IMR-90 (cell line): ENCODE measurements at regions not wholly inside any gene's neighbourhood (a gene's known extent, or its start where the extent isn't known, plus 50 kb on each side); places are given as distances from the start of the nearest gene placed in this dataset.

Source experiments
- ATAC-seq: fragments of 200-7000 bp; cut with Tn5 transposase; 2 replicates; pipeline ENCODE4 v1.9.1; 2020; ENCODE audit warnings: low read depth, mild to moderate bottlenecking, moderate library complexity
- BruUV-seq: library from RNA; stranded (reverse); fragments of 400-500 nt; replicated peaks from 2 replicates; lab custom pipeline; 2021; lab: Mats Ljungman, UMichigan
- CTCF ChIA-PET: fragments of 300-600 bp; formaldehyde crosslinking; extraction: SDS; loops from one replicate; lab custom pipeline; 2021; ENCODE audit warnings: antibody characterized with exemption; lab: Yijun Ruan, JAX
- POLR2A ChIA-PET: fragments of 300-600 bp; sonication (Branson Sonifier 250); formaldehyde crosslinking; loops from one replicate; lab custom pipeline; 2022; ENCODE audit warnings: antibody characterized with exemption; ENCODE audit not compliant: unreplicated experiment; lab: Charles Lee
- DNase-seq: peaks from one replicate; pipeline ENCODE4 v3.0.0; 2013
- H2AFZ ChIP-seq: replicated peaks from 2 replicates; pipeline ENCODE3; 2013; ENCODE audit warnings: low read length, mild to moderate bottlenecking; ENCODE audit not compliant: poor library complexity
- H2AK5ac ChIP-seq: 2 replicates; pipeline ENCODE4 v1.6.1; 2013; ENCODE audit warnings: low read depth, low read length, inconsistent platforms
- H2AK9ac ChIP-seq: replicated peaks from 2 replicates; pipeline ENCODE3; 2013; ENCODE audit warnings: mild to moderate bottlenecking, low read depth, low read length, moderate library complexity; ENCODE audit not compliant: poor library complexity
- H2BK120ac ChIP-seq: 2 replicates; pipeline ENCODE4 v1.6.1; 2013; ENCODE audit warnings: low read depth, low read length, inconsistent platforms
- H2BK15ac ChIP-seq: 3 replicates; pipeline ENCODE4 v1.6.1; 2013; ENCODE audit warnings: low read depth, low read length, inconsistent platforms
- H2BK20ac ChIP-seq: 2 replicates; pipeline ENCODE4 v1.6.1; 2013; ENCODE audit warnings: low read depth, mild to moderate bottlenecking, inconsistent platforms, low read length, moderate library complexity
- H2BK5ac ChIP-seq: 2 replicates; pipeline ENCODE4 v1.6.1; 2013; ENCODE audit warnings: mild to moderate bottlenecking, low read depth, low read length, inconsistent platforms; ENCODE audit not compliant: poor library complexity, severe bottlenecking
- H3K14ac ChIP-seq: replicated peaks from 2 replicates; pipeline ENCODE4 v1.6.1; 2013; ENCODE audit warnings: low read depth, low read length, inconsistent platforms
- H3K18ac ChIP-seq: 2 replicates; pipeline ENCODE4 v1.6.1; 2013; ENCODE audit warnings: low read depth, low read length, control low read depth
- H3K23ac ChIP-seq: 2 replicates; pipeline ENCODE4 v1.6.1; 2013; ENCODE audit warnings: low read depth, low read length, inconsistent platforms
- H3K27ac ChIP-seq: 2 replicates; pipeline ENCODE4 v1.5.1; 2013; ENCODE audit warnings: mild to moderate bottlenecking, control low read depth, low read length; ENCODE audit not compliant: insufficient read depth
- H3K27me3 ChIP-seq: 2 replicates; pipeline ENCODE4 v1.6.1; 2013; ENCODE audit warnings: low read length; ENCODE audit not compliant: control insufficient read depth, insufficient read depth
- H3K36me3 ChIP-seq: 2 replicates; pipeline ENCODE4 v1.6.1; 2013; ENCODE audit warnings: low read length, mixed read lengths; ENCODE audit not compliant: control insufficient read depth, insufficient read depth
- H3K4ac ChIP-seq: 2 replicates; pipeline ENCODE4 v1.6.1; 2013; ENCODE audit warnings: low read depth, low read length, inconsistent platforms
- H3K4me1 ChIP-seq: 2 replicates; pipeline ENCODE4 v1.6.1; 2013; ENCODE audit warnings: low read length, mixed read lengths; ENCODE audit not compliant: control insufficient read depth, insufficient read depth
- H3K4me2 ChIP-seq: 2 replicates; pipeline ENCODE4 v1.6.1; 2013; ENCODE audit warnings: low read depth, mild to moderate bottlenecking, control low read depth, low read length, moderate library complexity
- H3K4me3 ChIP-seq: 2 replicates; pipeline ENCODE4 v1.5.1; 2013; ENCODE audit warnings: low read depth, mild to moderate bottlenecking, control low read depth, low read length, moderate library complexity; ENCODE audit not compliant: insufficient read depth
- H3K56ac ChIP-seq: 2 replicates; pipeline ENCODE4 v1.6.1; 2013; ENCODE audit warnings: low read length, inconsistent platforms; ENCODE audit not compliant: insufficient read depth; ENCODE audit errors: extremely low read depth
- H3K79me1 ChIP-seq, 2 experiments: 2 replicates each; pipeline ENCODE4 v1.6.1; 2013; ENCODE audit warnings: low read length in 2 of 2, inconsistent platforms in 1 of 2, low read depth in 1 of 2
- H3K9ac ChIP-seq: 2 replicates; pipeline ENCODE4 v1.6.1; 2013; ENCODE audit warnings: low read depth, low read length, control low read depth
- H3K9me1 ChIP-seq: 2 replicates; pipeline ENCODE4 v1.6.1; 2013; ENCODE audit warnings: low read length, inconsistent platforms; ENCODE audit not compliant: insufficient read depth
- H3K9me3 ChIP-seq: 2 replicates; pipeline ENCODE4 v1.6.1; 2013; ENCODE audit warnings: low read length; ENCODE audit not compliant: control insufficient read depth, insufficient read depth
- H4K20me1 ChIP-seq: 2 replicates; pipeline ENCODE4 v1.6.1; 2013; ENCODE audit warnings: low read length, inconsistent platforms; ENCODE audit not compliant: insufficient read depth
- H4K5ac ChIP-seq: 2 replicates; pipeline ENCODE4 v1.6.1; 2013; ENCODE audit warnings: mild to moderate bottlenecking, low read depth, low read length, control low read depth
- H4K8ac ChIP-seq, 2 experiments: 2 replicates each; pipeline ENCODE4 v1.6.1; 2013; ENCODE audit warnings: low read depth in 2 of 2, low read length in 2 of 2, control low read depth in 1 of 2, inconsistent platforms in 1 of 2
- H4K91ac ChIP-seq: 2 replicates; pipeline ENCODE4 v1.6.1; 2013; ENCODE audit warnings: low read depth, low read length, inconsistent platforms; ENCODE audit not compliant: insufficient read depth
- NFE2L2 ChIP-seq: fragments of 150-350 bp; IDR thresholded peaks from 2 replicates; pipeline ENCODE4 v1.6.1; 2016; ENCODE audit warnings: low read depth, mild to moderate bottlenecking, low read length
- POLR2A ChIP-seq: IDR thresholded peaks from 2 replicates; pipeline ENCODE4 v1.6.1; 2012; ENCODE audit warnings: mild to moderate bottlenecking, low read depth, low read length
- RFX5 ChIP-seq: IDR thresholded peaks from 2 replicates; pipeline ENCODE4 v1.8.0; 2012; ENCODE audit warnings: low read depth, mild to moderate bottlenecking, low read length, moderate library complexity
- whole genome bisulfite sequencing, 2 experiments: methylation state at CpG; one replicate each; pipeline versions ENCODE4 v1.1.5 to v1.1.7; 2013; ENCODE audit warnings: missing lambda C conversion rate in 2 of 2; ENCODE audit not compliant: insufficient read length in 1 of 2; ENCODE audit errors: extremely low coverage in 2 of 2; 5-methylcytosine and 5-hydroxymethylcytosine counted together
- dilution Hi-C: fragments of 300-500 bp; cut with HindIII; formaldehyde crosslinking; loops from one replicate; pipeline ENCODE4 v1.14.3; 2018; ENCODE audit warnings: low sequenced_read_pairs; ENCODE audit not compliant: unreplicated experiment
- in situ Hi-C: fragments of 300-500 bp; cut with MboI; formaldehyde crosslinking; loops from 3 replicates; pipeline ENCODE4 v1.14.3; 2019; ENCODE audit warnings: low sequenced_read_pairs, inconsistent platforms, mixed read lengths
- intact Hi-C: fragments of 100-400 bp; cut with micrococcal nuclease; formaldehyde crosslinking; loops from 2 replicates; pipeline ENCODE4 v1.10.0; 2022

DNA sequence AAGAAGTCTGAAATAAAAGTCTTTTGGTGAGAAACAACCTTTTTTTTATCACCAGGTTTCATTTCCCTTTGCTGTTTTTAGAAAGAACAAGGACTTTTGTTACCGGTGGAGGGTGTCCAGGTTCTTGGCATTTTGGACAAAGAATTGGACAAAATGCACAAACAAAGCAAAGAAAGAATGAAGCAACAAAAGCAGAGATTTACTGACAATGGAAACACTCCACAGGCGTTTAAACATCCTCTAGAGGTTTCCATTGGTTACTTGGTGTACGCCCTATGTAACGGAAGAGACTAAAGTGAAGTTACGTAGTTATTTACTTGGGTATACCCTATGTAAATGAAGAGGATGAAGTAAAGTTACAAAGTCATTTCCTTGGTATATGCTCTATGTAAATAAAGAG, 1487.0 kb downstream of the LRRC4C start:
- no TSS peak for BruUV-seq
- H2AK5ac ChIP-seq, result no peak overlapping the region
- no peak overlapping the region for H2BK15ac ChIP-seq
- no peak overlapping the region for H2AK9ac ChIP-seq
- H3K27me3 ChIP-seq, result no peaks in the 10 kb centered on the region
- no peak overlapping the region for H3K4me2 ChIP-seq
- H3K79me1 ChIP-seq, result no peaks in the 10 kb centered on the region
- peaks cover 10% of the 10 kb centered on the region for H3K9me3 ChIP-seq
- no peak overlapping the region for H4K5ac ChIP-seq
- H3K14ac ChIP-seq, result no peak overlapping the region
- H3K18ac ChIP-seq, result no peak overlapping the region
- H2BK20ac ChIP-seq, result no peak overlapping the region
- no peak for DNase-seq
- no peaks in the 10 kb centered on the region for H3K4me1 ChIP-seq
- intact Hi-C loops, result no loop called here
- ChIA-PET POLR2A (no interaction called here), CTCF (no interaction called here)
- no peak overlapping the region for H3K56ac ChIP-seq
- no peaks in the 10 kb centered on the region for H3K9me1 ChIP-seq
- no peak overlapping the region for H4K8ac ChIP-seq
- no peaks in the 10 kb centered on the region for H4K20me1 ChIP-seq
- ATAC-seq, result no peak
- no peak overlapping the region for H3K4ac ChIP-seq
- H3K9ac ChIP-seq, result no peak overlapping the region
- H3K4me3 ChIP-seq, result no peak overlapping the region
- H2AFZ ChIP-seq, result no peak overlapping the region
- no peak overlapping the region for H2BK5ac ChIP-seq
- in situ Hi-C loops, result no loop called here
- no peaks in the 10 kb centered on the region for H3K36me3 ChIP-seq
- H4K91ac ChIP-seq, result no peak overlapping the region
- H2BK120ac ChIP-seq, result no peak overlapping the region
- WGBS, 2 experiments, result no CpG with 5 or more reads among the region's 5 CpGs
- no peak overlapping the region for H3K23ac ChIP-seq
- dilution Hi-C loops, result no loop called here
- no peak overlapping the region for H3K27ac ChIP-seq
- TF ChIP-seq POLR2A (no peak), RFX5 (no peak), NFE2L2 (no peak)
